Lung (tissue), 11 donors: ENCODE measurements at regions not wholly inside any gene's neighbourhood (a gene's known extent, or its start where the extent isn't known, plus 50 kb on each side); places are given as distances from the start of the nearest gene placed in this dataset.
"Not testable (repeated sequence)": the region's sequence is repeated elsewhere in the genome, so short reads cannot be mapped to it uniquely, and the experiment has no call there.

Source experiments
- ATAC-seq: fragments of 200-7000 bp; cut with Tn5 transposase; one replicate; pipeline ENCODE4 v1.9.1; 2020; ENCODE audit warnings: moderate number of reproducible peaks; ENCODE audit not compliant: insufficient read depth, low FRiP score
- DNase-seq, 3 donors: peaks; one replicate each; pipeline ENCODE4 v3.0.0-alpha.2; 2013 to 2017
- H3K27ac ChIP-seq, 2 donors: one replicate each; pipeline ENCODE4 v1.5.1; 2013; ENCODE audit warnings: mild to moderate bottlenecking in 2 of 2, moderate library complexity in 2 of 2, control low read depth in 1 of 2, inconsistent platforms in 1 of 2, low read depth in 1 of 2, low read length in 1 of 2
- H3K27me3 ChIP-seq, 3 donors: one replicate each; pipeline ENCODE4 v1.5.1; 2013; ENCODE audit warnings: low read length in 2 of 3; ENCODE audit not compliant: control insufficient read depth in 3 of 3, insufficient read depth in 3 of 3
- H3K36me3 ChIP-seq, 4 donors: one replicate each; pipeline ENCODE4 v1.5.1; 2013; ENCODE audit warnings: low read length in 4 of 4, mild to moderate bottlenecking in 1 of 4, moderate library complexity in 1 of 4; ENCODE audit not compliant: control insufficient read depth in 4 of 4, insufficient read depth in 4 of 4
- H3K4me1 ChIP-seq, 5 donors: one replicate each; pipeline ENCODE4 v1.5.1; 2013; ENCODE audit warnings: low read length in 5 of 5, mild to moderate bottlenecking in 2 of 5, moderate library complexity in 1 of 5; ENCODE audit not compliant: control insufficient read depth in 5 of 5, insufficient read depth in 5 of 5
- H3K4me3 ChIP-seq: one replicate; pipeline ENCODE4 v1.5.1; 2013; ENCODE audit warnings: mild to moderate bottlenecking, control low read depth, moderate library complexity
- H3K9ac ChIP-seq, 2 donors: one replicate each; pipeline ENCODE4 v1.5.1; 2013; ENCODE audit warnings: low read length in 2 of 2, control low read depth in 1 of 2; ENCODE audit not compliant: insufficient read depth in 1 of 2
- H3K9me3 ChIP-seq, 4 donors: one replicate each; pipeline ENCODE4 v1.5.1; 2013; ENCODE audit warnings: low read length in 3 of 4, mild to moderate bottlenecking in 1 of 4, moderate library complexity in 1 of 4; ENCODE audit not compliant: control insufficient read depth in 4 of 4, insufficient read depth in 3 of 4
- CTCF ChIP-seq: IDR thresholded peaks from 2 replicates; pipeline ENCODE4 v1.5.1; 2012; ENCODE audit warnings: mild to moderate bottlenecking; ENCODE audit errors: control extremely low read depth, extremely low read depth
- WGBS, 2 donors: extraction: QIAGEN DNeasy Blood & Tissue Kit; methylation state at CpG; one replicate each; pipeline ENCODE4 v1.1.7; 2013; 5-methylcytosine and 5-hydroxymethylcytosine counted together
- donor health status: control.
- donor health status: control.
- donor health status: Bipolar disorder and iron deficiency.
- donor health status: healthy.
- donor health status: DM: yes; HTN: yes; CAD: no.

- no peak for TF ChIP-seq CTCF
- H3K36me3 ChIP-seq: peaks cover 7 to 8% (median 7%) of the 10 kb centered on the region in 4 donors
- WGBS, 2 donors: 92 to 93% methylated on average over 2 of the region's 2 CpGs
Observed at GRCh38 chr6:34646714-34647113, 49.9 kb downstream of the ILRUN start.

GRCh38 chr6:34645627-34646026 is 50.9 kb downstream of the ILRUN start:
- WGBS, 2 donors: 96 to 99% methylated on average over 5 of the region's 5 CpGs
- Histone ChIP-seq H3K9me3 (no peaks in the 10 kb centered on the region), H3K4me1 (peaks cover 0 to 12% (median 0%) of the 10 kb centered on the region in 5 donors), H3K36me3 (peaks cover 7 to 8% (median 7%) of the 10 kb centered on the region in 4 donors), H3K9ac (no peak overlapping the region), H3K4me3 (no peak overlapping the region), H3K27ac (no peak overlapping the region), H3K27me3 (no peaks in the 10 kb centered on the region)
- no peak for TF ChIP-seq CTCF
- DNase-seq: no peak
- no peak for ATAC-seq

More at GRCh38 chr6:34646714-34647113, 49.9 kb downstream of the ILRUN start:
- Histone ChIP-seq H3K9me3 (no peaks in the 10 kb centered on the region), H3K27ac (no peak overlapping the region), H3K4me3 (no peak overlapping the region), H3K4me1 (peaks cover 0 to 18% (median 0%) of the 10 kb centered on the region in 5 donors), H3K9ac (no peak overlapping the region), H3K27me3 (no peaks in the 10 kb centered on the region)
- no peak for DNase-seq
- ATAC-seq: no peak

DNA sequence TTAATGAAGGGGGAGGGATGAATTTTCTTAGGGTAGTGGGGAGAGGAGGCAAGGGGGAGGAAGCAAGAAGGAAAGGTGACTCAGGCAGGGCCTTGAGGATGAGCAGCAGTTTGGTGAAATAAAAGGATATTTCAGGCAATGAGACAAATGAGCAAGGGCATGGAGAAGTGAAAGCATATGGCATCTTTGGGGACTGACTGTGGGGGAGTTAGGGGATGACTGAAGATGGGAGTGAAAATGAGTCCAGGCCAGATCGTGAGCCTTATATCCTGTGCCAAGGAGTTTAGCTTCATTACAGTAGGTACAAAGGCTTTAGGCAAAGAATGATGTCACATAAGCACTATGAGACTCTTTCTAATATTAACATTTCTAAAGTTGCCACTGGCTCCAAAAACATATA is 51.9 kb downstream of the ILRUN start:
- Histone ChIP-seq H3K9me3 (no peaks in the 10 kb centered on the region), H3K27me3 (no peaks in the 10 kb centered on the region), H3K4me3 (no peak overlapping the region), H3K27ac (no peak overlapping the region), H3K9ac (no peak overlapping the region), H3K36me3 (peaks cover 4 to 8% (median 7%) of the 10 kb centered on the region in 4 donors), H3K4me1 (peaks cover 0 to 11% (median 0%) of the 10 kb centered on the region in 5 donors)
- TF ChIP-seq CTCF: no peak
- 87 to 93% methylated on average over 1 of the region's 1 CpG for WGBS, 2 donors
- no peak for ATAC-seq
- DNase-seq: no peak

GRCh38 chr6:34642427-34642826 is 54.1 kb downstream of the ILRUN start:
- ATAC-seq (no peak), DNase-seq (no peak)
- H3K9me3 ChIP-seq: no peaks in the 10 kb centered on the region
- no peak for TF ChIP-seq CTCF
- peaks cover 0 to 7% (median 0%) of the 10 kb centered on the region in 5 donors for H3K4me1 ChIP-seq
- H3K9ac ChIP-seq: no peak overlapping the region
- H3K36me3 ChIP-seq: peaks cover 6 to 10% (median 7%) of the 10 kb centered on the region in 4 donors
- no peak overlapping the region for H3K27ac ChIP-seq
- 95% methylated on average over 3 of the region's 3 CpGs for WGBS, 2 donors
- H3K27me3 ChIP-seq: no peaks in the 10 kb centered on the region
- no peak overlapping the region for H3K4me3 ChIP-seq

DNA sequence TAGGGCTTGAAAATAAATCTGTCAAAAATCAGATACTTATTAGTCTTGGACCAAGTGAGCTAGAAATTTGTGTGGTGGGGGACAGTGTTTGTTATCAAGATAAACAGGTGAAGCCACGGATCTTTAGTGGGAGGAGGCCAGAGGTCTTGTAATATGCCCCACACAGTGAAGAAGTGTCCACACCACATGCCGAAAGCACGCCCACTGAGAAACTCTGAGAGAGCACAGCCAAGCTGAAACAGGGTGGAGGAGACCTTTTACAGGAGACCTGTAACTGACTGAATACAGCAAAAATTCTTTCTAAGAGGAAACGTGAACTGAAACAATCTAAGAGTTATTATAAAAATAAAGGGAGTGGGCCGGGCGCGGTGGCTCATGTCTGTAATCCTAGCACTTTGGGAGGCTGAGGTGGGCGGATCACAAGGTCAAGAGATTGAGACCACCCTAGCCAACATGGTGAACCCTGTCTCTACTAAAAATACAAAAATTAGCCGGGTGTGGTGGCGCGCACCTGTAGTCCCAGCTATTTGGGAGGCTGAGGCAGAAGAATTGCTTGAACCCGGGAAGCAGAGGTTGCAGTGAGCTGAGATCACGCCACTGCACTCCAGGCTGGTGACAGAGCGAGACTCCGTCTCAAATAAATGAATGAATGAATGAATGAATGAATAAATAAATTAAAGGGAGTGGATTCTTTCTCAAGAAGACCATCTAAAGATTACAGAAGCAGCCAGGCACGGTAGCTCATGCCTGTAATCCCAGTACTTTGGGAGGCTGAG is 56.3 kb downstream of the ILRUN start:
- H3K27ac ChIP-seq, H3K4me1 ChIP-seq, DNase-seq, ATAC-seq, H3K36me3 ChIP-seq, H3K27me3 ChIP-seq, H3K9ac ChIP-seq, H3K4me3 ChIP-seq, H3K9me3 ChIP-seq: not testable (repeated sequence)
- 95 to 97% methylated on average over 16 of the region's 16 CpGs for WGBS, 2 donors
